Calu3 (cell line): ENCODE measurements at regions not wholly inside any gene's neighbourhood (a gene's known extent, or its start where the extent isn't known, plus 50 kb on each side); places are given as distances from the start of the nearest gene placed in this dataset.
A peak's percentile ranks its signal among the peaks of the same experiment; 100 is the strongest.
"Not testable (repeated sequence)": the region's sequence is repeated elsewhere in the genome, so short reads cannot be mapped to it uniquely, and the experiment has no call there.

Source experiments
- BruUV-seq: library from RNA; stranded (reverse); fragments of 400-500 nt; replicated peaks from 2 replicates; lab custom pipeline; 2021; lab: Mats Ljungman, UMichigan
- CTCF ChIA-PET: fragments of 300-600 bp; sonication (Branson Sonifier 250); formaldehyde crosslinking; loops from one replicate; lab custom pipeline; 2022; ENCODE audit warnings: antibody characterized with exemption; lab: Charles Lee
- DNase-seq: peaks from one replicate; pipeline ENCODE4 v3.0.0; 2022
- H3K27ac Mint-ChIP-seq: one replicate; pipeline ENCODE4 v1.8.0; 2022; ENCODE audit warnings: mixed read lengths; ENCODE audit not compliant: unreplicated experiment
- H3K27me3 Mint-ChIP-seq: one replicate; pipeline ENCODE4 v1.8.0; 2022; ENCODE audit warnings: mixed read lengths; ENCODE audit not compliant: unreplicated experiment
- H3K36me3 Mint-ChIP-seq: one replicate; pipeline ENCODE4 v1.8.0; 2022; ENCODE audit warnings: mild to moderate bottlenecking, moderate library complexity, mixed read lengths; ENCODE audit not compliant: insufficient read depth, unreplicated experiment
- H3K4me1 Mint-ChIP-seq: one replicate; pipeline ENCODE4 v1.8.0; 2022; ENCODE audit warnings: mild to moderate bottlenecking, low read depth, mixed read lengths; ENCODE audit not compliant: unreplicated experiment
- H3K4me3 Mint-ChIP-seq: one replicate; pipeline ENCODE4 v1.8.0; 2022; ENCODE audit warnings: mild to moderate bottlenecking, low read depth, moderate library complexity, mixed read lengths; ENCODE audit not compliant: unreplicated experiment
- H3K9me3 Mint-ChIP-seq: one replicate; pipeline ENCODE4 v1.8.0; 2022; ENCODE audit warnings: low read depth, mixed read lengths; ENCODE audit not compliant: unreplicated experiment
- intact Hi-C: fragments of 100-400 bp; cut with micrococcal nuclease; formaldehyde crosslinking; loops from one replicate; pipeline ENCODE4 v1.10.0; 2022; ENCODE audit not compliant: unreplicated experiment
- TF ChIP-seq, protein P1 (sequence below): fragments of 200-600 bp; IDR thresholded peaks from one replicate; pipeline ENCODE4 v1.8.0; 2022; ENCODE audit warnings: antibody characterized with exemption; ENCODE audit not compliant: unreplicated experiment

DNA sequence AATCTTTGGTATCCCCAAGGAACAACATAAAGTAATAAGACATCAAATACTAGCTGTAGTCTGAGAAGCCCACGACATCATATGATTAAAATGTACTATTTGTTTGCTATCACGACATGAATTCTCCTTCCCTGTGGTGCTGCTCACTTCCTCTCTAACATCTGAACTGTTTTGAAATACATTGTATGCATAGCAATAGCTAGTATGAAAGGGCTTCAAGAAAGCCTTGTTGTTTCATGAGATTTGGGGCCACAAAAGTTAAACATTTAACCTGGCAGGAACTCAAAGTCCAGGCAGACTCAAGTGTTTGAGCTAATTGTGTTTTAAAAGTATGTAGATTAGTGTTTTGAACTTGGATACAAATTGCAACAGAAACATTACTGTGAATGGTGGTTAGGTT lies 237.4 kb upstream of the PTGER4 start:
- Mint-ChIP-seq H3K9me3 (peaks cover 4% of the 10 kb centered on the region), H3K27me3 (no peaks in the 10 kb centered on the region), H3K36me3 (no peaks in the 10 kb centered on the region), H3K4me3 (peak overlapping the region; percentile 39), H3K27ac (peak overlapping the region; percentile 88), H3K4me1 (peaks cover 24% of the 10 kb centered on the region)
- intact Hi-C loops: loop anchor here (5.0 kb wide), 2 partner anchors 110 to 245 kb away; no protein-coding TSS in a partner anchor
- CTCF ChIA-PET: interaction anchor here (1.5 kb wide), 1 partner anchor 110 kb away, joined by 4 read pairs; no protein-coding TSS in a partner anchor
- BruUV-seq: no TSS peak
- TF ChIP-seq, protein P1, sequence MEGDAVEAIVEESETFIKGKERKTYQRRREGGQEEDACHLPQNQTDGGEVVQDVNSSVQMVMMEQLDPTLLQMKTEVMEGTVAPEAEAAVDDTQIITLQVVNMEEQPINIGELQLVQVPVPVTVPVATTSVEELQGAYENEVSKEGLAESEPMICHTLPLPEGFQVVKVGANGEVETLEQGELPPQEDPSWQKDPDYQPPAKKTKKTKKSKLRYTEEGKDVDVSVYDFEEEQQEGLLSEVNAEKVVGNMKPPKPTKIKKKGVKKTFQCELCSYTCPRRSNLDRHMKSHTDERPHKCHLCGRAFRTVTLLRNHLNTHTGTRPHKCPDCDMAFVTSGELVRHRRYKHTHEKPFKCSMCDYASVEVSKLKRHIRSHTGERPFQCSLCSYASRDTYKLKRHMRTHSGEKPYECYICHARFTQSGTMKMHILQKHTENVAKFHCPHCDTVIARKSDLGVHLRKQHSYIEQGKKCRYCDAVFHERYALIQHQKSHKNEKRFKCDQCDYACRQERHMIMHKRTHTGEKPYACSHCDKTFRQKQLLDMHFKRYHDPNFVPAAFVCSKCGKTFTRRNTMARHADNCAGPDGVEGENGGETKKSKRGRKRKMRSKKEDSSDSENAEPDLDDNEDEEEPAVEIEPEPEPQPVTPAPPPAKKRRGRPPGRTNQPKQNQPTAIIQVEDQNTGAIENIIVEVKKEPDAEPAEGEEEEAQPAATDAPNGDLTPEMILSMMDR: no peak
- peak; percentile 6 for DNase-seq

GRCh38 chr5:40441733-40442132 lies 238.0 kb upstream of the PTGER4 start:
- peaks cover 24% of the 10 kb centered on the region for H3K4me1 Mint-ChIP-seq
- no peak overlapping the region for H3K4me3 Mint-ChIP-seq
- no peaks in the 10 kb centered on the region for H3K36me3 Mint-ChIP-seq
- DNase-seq: peak; percentile 4
- TF ChIP-seq, protein P1: no peak
- no TSS peak for BruUV-seq
- peaks cover 4% of the 10 kb centered on the region for H3K9me3 Mint-ChIP-seq
- CTCF ChIA-PET: interaction anchor here (0.7 to 1.5 kb wide), 3 partner anchors 111 to 1704 kb away, joined by 4 to 5 read pairs (median 4); no protein-coding TSS in a partner anchor
- peak overlapping the region; percentile 88 for H3K27ac Mint-ChIP-seq
- intact Hi-C loops: loop anchor here (5.0 kb wide), 2 partner anchors 111 to 246 kb away; no protein-coding TSS in a partner anchor
- H3K27me3 Mint-ChIP-seq: no peaks in the 10 kb centered on the region

DNA sequence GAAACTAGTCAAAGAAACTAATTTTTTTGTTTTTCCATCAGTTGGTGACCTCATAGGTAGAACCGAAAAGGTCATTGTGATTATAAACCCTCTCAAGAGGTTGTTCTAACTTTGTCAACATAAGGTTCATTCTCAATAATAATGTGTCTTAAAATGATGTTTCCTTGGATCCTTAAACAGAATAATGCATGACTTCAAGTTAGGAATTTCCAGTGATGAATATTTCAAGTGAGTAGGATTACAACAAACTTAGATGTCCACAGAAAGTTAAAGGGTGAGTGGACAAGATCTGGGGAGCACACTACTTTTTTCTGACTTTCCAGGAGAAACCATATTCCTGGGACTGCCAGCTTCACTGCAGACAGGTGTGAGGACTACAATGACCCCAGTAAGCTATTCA lies 239.0 kb upstream of the PTGER4 start:
- no peak overlapping the region for H3K4me3 Mint-ChIP-seq
- BruUV-seq: no TSS peak
- H3K36me3 Mint-ChIP-seq: no peaks in the 10 kb centered on the region
- TF ChIP-seq, protein P1: no peak
- intact Hi-C loops: loop anchor here (5.0 kb wide), 2 partner anchors 112 to 247 kb away; no protein-coding TSS in a partner anchor
- CTCF ChIA-PET: no interaction called here
- H3K27ac Mint-ChIP-seq: peak overlapping the region; percentile 88
- H3K9me3 Mint-ChIP-seq: peaks cover 4% of the 10 kb centered on the region
- peaks cover 24% of the 10 kb centered on the region for H3K4me1 Mint-ChIP-seq
- no peaks in the 10 kb centered on the region for H3K27me3 Mint-ChIP-seq
- DNase-seq: no peak

- BruUV-seq, H3K27ac Mint-ChIP-seq, H3K4me3 Mint-ChIP-seq, DNase-seq, CTCF ChIA-PET, intact Hi-C loops, H3K9me3 Mint-ChIP-seq, H3K36me3 Mint-ChIP-seq, H3K27me3 Mint-ChIP-seq: not testable (repeated sequence)
- peaks cover 24% of the 10 kb centered on the region for H3K4me1 Mint-ChIP-seq
Observed at GRCh38 chr5:40439103-40439502, 240.6 kb upstream of the PTGER4 start.

DNA sequence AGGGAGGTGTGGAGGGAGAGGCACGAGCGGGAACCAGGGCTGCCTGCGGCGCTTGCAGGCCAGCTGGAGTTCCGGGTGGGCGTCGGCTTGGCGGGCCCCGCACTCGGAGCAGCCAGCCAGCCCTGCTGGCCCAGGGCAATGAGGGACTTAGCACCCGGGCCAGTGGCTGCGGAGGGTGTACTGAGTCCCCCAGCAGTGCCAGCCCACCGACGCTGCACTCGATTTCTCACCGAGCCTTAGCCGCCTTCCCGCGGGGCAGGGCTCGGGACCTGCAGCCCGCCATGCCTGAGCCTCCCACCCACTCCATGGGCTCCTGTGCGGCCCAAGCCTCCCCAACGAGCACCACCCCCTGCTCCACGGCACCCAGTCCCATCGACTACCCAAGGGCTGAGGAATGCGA lies 241.1 kb upstream of the PTGER4 start:
- intact Hi-C loops, BruUV-seq, H3K4me3 Mint-ChIP-seq, H3K36me3 Mint-ChIP-seq, CTCF ChIA-PET, DNase-seq, H3K9me3 Mint-ChIP-seq, H3K27me3 Mint-ChIP-seq, H3K27ac Mint-ChIP-seq: not testable (repeated sequence)
- H3K4me1 Mint-ChIP-seq: peaks cover 24% of the 10 kb centered on the region
